ENCODE measurements at regions not wholly inside any gene's neighbourhood (a gene's known extent, or its start where the extent isn't known, plus 50 kb on each side); places are given as distances from the start of the nearest gene placed in this dataset.

- Histone ChIP-seq H3K9me3 (replicated peaks; ENCODE audit: control insufficient read depth, insufficient read depth, low read length) (no peaks in the 10 kb centered on the region), H2AFZ (ENCODE audit: low read depth, low read length) (no peak overlapping the region), H4K20me1 (replicated peaks; ENCODE audit: control insufficient read depth, extremely low read depth, insufficient read depth, low read length) (no peaks in the 10 kb centered on the region), H3K9me1 (replicated peaks; ENCODE audit: control insufficient read depth, extremely low read depth, insufficient read depth, low read length) (no peaks in the 10 kb centered on the region), H3K4me2 (ENCODE audit: insufficient read depth, low read length) (no peak overlapping the region), H3K79me2 (ENCODE audit: control insufficient read depth, insufficient read depth, low read length) (no peaks in the 10 kb centered on the region), H3K4me3 (replicated peaks in 1 of 3; ENCODE audit: insufficient read depth in 1 of 3, low read depth in 1 of 3, low read length in 3 of 3) (no peak overlapping the region), H3K9ac (replicated peaks; ENCODE audit: extremely low read depth, insufficient read depth, low read length) (no peak overlapping the region), H3K27me3 (ENCODE audit: control insufficient read depth in 2 of 2, insufficient read depth in 2 of 2, low read length in 2 of 2) (no peaks in the 10 kb centered on the region), H3K36me3 (ENCODE audit: control insufficient read depth in 2 of 2, extremely low read depth in 1 of 2, insufficient read depth in 2 of 2, low read length in 2 of 2) (no peaks in the 10 kb centered on the region), H3K4me1 (ENCODE audit: control insufficient read depth, extremely low read depth, insufficient read depth, low read length) (no peaks in the 10 kb centered on the region), H3K27ac (ENCODE audit: insufficient read depth, low read depth, low read length) (no peak overlapping the region)
- intact Hi-C loops (cut with micrococcal nuclease) (no loop called here), dilution Hi-C loops (cut with MboI; ENCODE audit: extremely low pct_ligation_motif_present, low sequenced_read_pairs) (no loop called here)
- TF ChIP-seq EZH2 (IDR thresholded peaks at IDR 0.05; ENCODE audit: borderline replicate concordance, low read depth, low read length, severe bottlenecking) (no peak), POLR2A (IDR thresholded peaks at IDR 0.05; ENCODE audit: low read depth, low read length) (no peak), MAX (IDR thresholded peaks at IDR 0.05; ENCODE audit: insufficient read depth, insufficient read length) (no peak), JUN (IDR thresholded peaks at IDR 0.05; ENCODE audit: borderline replicate concordance, insufficient read depth, insufficient read length, low read depth) (no peak), GATA2 (IDR thresholded peaks at IDR 0.05; ENCODE audit: insufficient read depth, insufficient read length, low read depth, low read length) (no peak), POLR2AphosphoS5 (IDR thresholded peaks at IDR 0.05; ENCODE audit: insufficient read depth, low read depth, low read length) (no peak), FOS (IDR thresholded peaks at IDR 0.05; ENCODE audit: borderline replicate concordance, insufficient read depth, low read length) (no peak), MYC (IDR thresholded peaks at IDR 0.05; ENCODE audit: low read depth, low read length) (no peak)
- TF ChIP-seq, protein P1, sequence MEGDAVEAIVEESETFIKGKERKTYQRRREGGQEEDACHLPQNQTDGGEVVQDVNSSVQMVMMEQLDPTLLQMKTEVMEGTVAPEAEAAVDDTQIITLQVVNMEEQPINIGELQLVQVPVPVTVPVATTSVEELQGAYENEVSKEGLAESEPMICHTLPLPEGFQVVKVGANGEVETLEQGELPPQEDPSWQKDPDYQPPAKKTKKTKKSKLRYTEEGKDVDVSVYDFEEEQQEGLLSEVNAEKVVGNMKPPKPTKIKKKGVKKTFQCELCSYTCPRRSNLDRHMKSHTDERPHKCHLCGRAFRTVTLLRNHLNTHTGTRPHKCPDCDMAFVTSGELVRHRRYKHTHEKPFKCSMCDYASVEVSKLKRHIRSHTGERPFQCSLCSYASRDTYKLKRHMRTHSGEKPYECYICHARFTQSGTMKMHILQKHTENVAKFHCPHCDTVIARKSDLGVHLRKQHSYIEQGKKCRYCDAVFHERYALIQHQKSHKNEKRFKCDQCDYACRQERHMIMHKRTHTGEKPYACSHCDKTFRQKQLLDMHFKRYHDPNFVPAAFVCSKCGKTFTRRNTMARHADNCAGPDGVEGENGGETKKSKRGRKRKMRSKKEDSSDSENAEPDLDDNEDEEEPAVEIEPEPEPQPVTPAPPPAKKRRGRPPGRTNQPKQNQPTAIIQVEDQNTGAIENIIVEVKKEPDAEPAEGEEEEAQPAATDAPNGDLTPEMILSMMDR (IDR thresholded peaks at IDR 0.05; ENCODE audit: extremely low read depth in 1 of 2, insufficient read depth in 1 of 2, low read depth in 1 of 2, low read length in 2 of 2), result no peak
- DNase-seq (ENCODE audit: low read depth, low spot score) (no peak), FAIRE-seq (no peak)
- no TSS peak for BruUV-seq (replicated peaks)
- ChIA-PET CTCF (no interaction called here), POLR2A (no interaction called here)
Measured at GRCh38 chr11:91219535-91219934, 996.7 kb upstream of the CHORDC1 start.

All from endothelial cell of umbilical vein (primary cell).